ENCODE measurements at regions not wholly inside any gene's neighbourhood (a gene's known extent, or its start where the extent isn't known, plus 50 kb on each side); places are given as distances from the start of the nearest gene placed in this dataset.

DNA sequence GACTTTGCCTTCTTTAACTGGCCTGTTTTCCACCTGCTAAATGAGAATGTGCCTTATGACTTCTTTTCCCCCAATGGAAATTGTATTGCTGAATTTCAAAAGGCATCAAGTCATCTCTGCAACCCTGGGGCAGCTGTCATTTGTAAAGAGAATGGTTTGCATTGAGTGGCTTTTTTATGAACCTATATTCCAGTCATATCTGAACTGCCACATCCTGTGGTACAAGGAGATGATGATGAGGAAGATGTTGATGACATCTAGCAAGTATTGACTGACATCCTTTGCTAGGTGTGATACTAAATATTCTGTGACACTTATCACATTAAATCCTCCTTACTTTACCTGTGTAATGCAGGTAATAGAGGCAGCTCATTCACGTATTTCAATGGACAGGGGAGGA, 88.3 kb upstream of the KIAA1217 start:
- DNase-seq (ENCODE audit: low spot score): no peak

DNA sequence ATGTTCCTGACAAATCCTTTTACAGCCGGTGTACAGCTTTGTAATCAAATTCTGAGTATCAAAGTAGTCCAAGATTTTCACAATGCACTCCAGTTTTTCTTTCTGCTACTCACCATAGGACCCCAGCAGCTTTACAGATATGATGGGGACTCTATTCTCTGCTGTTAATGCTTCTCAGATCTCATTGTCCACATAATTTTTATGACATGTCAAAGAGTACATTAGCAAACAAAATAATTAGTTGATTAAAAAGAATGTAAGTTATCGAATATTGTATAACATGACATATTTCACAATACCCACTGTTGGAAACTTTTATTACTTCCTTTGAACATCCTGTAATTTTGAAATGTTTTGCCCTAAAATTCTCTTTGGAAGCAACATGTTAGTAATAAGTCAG, 81.4 kb upstream of the KIAA1217 start:
- DNase-seq (ENCODE audit: low spot score): no peak

DNA sequence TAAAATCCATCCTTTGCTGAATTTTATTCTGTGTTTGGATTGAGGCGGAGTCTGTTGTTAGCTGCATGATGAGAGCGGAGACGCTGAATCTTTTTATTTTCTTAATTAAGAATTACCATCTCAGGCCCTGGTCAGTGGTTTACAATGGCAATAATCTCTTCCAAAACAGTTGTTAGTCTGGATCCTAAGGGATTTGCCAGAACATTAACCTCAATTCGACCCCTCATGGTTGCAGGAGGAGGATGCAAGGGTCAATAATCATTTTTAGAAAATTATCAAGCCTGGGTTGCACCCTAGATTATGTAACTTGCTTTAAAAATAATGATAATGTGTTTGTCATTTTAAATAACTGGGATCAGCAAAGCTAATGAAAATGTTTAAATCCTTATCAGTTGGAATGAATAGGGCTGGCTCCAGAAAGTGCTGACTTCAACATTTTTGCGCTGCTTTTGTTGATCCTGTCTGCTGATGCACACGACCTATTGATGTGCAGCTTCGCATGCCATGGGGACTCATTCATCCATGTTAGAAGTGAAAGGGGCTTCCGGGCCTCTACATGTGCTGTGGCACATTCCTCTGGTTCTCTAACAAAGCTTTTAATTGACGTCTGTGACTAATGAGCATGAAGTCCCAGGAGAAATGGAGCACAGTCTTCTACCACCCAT, 80.7 kb upstream of the KIAA1217 start:
- no peak for DNase-seq (ENCODE audit: low spot score)

DNA sequence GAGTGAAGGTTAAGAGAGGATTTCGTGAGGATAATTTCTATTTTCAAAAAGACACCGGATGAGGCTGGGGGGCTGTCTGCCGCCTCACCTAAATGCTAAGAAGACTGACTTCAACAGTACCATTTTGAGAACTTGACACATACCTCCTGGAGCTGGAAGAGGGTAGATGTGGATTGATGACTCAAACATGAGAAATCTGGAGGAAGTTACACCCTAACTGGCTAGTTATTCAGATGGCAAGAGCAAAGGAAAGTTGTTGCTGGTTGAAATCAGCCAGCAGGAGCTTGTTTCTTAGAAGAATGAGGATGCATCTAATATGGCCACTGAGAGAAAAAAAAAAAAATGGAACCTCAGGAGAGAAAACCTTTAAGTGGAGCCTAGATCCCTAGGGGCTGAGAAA, 76.2 kb upstream of the KIAA1217 start:
- no peak for DNase-seq (ENCODE audit: low spot score)

DNA sequence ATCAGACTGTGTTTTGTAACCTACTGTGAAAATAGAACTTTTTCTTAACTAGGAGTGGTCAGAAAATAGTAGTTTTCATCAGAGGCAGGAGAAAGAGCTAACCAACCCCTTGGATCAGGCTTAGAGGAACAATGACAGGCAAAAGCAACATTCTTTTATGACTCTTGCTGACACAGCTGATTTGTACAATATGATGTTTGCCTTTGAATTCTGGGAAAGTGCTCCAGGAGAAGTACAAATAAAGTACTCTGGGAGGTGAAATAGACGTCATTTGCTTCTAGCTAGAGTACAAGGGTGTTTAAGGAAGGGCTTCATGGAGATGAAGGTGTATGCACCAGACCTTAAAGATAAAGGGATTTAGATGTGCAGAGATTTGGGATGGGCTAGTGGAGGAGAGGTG, 75.1 kb upstream of the KIAA1217 start:
- no peak for DNase-seq (ENCODE audit: low spot score)

DNA sequence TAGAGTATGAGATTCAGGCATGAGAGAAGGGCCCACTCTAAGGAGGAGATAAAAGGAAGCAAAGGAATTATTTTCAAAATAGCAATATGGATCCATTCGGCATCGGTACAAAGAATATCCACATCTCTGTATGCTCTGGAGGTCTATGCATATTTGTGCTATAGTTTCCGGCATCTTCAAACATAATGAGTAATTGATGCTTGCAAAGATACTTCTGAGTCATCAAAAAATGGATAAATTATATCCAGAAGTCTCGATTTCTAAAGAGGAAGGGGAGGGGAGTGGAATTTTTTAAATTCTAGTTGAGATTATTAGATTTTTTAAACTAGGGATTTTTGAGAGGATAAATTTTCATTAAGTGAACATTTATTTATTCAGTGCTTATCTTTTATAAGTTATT, 72.9 kb upstream of the KIAA1217 start:
- DNase-seq (ENCODE audit: low spot score): no peak

DNA sequence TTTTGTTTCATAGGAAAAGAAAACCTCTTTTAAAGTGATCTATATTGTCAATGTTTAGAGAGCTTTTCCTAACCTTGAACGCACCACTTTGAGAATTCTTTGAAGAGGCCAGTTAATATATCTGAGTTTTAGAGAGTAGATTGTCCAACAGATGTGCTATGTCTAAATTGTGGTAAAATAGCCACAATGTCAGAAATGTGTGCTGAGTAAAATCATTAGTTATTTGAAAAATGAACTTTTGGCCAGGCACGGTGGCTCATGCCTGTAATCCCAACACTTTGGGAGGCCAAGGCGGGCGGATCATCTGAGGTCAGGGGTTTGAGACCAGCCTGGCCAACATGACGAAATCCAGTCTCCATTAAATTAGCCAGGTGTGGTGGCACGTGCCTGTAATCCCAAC, 61.6 kb upstream of the KIAA1217 start:
- DNase-seq (ENCODE audit: low spot score): no peak

DNA sequence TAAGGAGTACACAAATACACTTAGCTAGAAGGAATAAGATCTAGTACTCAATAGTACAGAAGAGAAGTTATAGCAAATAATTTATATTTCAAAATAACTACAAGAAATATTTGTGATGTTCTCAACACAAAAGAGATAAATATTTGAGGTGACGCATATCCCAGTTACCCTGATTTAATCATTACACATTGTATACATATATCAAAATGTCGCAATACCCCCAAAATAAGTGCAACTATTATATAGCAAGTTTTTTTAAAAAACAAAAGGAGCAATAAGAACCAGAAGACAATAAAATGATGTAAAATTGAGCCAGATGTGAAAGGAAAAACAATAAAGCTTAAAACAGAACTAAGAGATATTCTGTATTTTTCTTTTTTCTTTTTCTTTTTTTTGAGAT, 59.3 kb upstream of the KIAA1217 start:
- DNase-seq (ENCODE audit: low spot score): no peak

DNA sequence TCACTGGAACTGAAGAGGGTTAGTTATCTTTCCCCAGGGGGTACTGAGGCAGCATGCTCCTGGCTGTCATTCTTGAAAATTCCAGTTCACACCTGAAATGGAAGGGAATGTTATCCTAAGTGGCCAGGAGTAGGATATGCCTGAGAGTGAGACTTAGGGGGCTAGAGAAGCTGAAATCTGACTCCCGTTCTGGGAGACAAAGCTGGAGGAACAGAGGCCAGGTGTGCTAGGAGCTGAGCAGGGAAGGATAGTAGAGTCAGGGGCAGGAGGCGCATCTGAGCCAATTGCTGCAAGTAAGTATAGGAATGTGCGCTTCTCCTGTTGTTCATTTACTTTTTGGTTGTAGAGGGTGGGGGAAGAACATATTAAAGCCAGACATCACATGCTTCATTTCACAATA, 58.1 kb upstream of the KIAA1217 start:
- DNase-seq (ENCODE audit: low spot score): no peak

DNA sequence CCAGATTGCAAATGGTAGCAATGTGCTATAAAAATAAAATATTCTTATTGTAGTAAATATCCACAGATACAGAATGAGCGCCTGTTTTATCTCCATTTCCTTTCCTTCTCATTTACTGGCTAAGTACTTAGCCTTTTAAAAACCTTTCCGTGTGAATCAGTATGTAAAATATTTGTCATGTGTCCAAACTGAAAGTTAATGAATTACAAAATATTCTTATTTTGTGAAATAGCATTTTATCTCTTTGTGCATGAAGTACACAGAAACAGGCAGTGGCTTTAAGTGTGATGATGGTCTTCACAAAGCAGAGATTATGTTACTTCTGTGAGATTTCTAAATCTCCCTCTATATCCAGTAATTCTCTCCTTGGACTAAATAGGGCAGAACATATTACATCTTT, 56.7 kb upstream of the KIAA1217 start:
- no peak for DNase-seq (ENCODE audit: low spot score)

DNA sequence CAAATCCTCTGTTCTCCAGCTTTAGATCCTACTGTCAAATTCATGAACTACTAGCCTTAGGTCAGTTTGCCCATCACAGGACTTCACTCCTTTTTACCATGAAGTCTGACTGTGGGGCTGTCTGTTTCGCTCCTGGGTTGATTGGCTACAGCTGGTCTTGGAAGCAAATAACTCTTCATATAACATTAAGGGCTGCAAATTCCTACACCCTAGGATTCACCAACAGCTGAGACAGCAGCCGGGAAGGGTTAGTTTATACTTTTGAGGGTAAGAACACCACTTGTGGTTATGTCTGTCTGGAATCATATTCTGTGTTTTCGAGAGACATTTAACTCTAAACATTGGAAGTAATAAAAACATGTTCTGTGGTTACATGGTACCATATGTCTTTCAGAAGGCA, 55.9 kb upstream of the KIAA1217 start:
- no peak for DNase-seq (ENCODE audit: low spot score)

DNA sequence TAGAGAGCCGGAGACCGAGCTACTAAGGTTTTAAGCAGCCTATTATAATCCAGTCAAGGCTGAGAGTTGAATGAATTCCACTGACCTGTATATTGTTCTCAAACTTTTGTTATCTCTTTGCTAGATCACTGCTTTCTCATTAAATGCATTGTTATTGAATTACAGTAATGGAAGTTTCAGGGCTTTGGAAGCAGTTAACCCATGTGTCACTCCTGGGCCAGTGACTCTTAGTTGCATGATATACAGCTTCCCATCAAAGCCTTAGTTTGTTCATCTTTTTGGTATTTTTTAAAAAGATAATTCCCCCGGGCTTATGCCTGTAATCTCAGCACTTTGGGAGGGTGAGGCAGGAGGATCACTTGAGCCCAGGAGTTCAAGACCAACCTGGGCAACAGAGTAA, 55.4 kb upstream of the KIAA1217 start:
- DNase-seq (ENCODE audit: low spot score): no peak

DNA sequence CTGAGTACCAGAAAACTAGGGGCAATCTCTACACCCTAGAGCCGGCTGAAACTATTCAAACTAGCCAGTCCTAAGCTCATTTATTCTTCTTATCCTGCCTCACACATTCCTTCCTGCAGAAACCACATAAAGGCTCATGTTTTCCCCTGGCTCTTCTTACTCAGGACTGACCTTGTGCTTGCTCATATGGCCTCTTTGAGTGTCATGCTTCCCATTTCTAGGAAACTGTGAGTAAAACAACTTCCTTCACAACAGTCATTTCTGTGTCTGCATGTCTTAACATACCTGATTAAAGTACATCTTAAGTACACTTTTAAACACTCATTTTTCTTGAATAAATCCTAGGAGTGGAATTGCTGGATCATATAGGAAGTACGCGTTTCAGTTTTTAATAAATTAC, 52.3 kb upstream of the KIAA1217 start:
- DNase-seq (ENCODE audit: low spot score): no peak

DNA sequence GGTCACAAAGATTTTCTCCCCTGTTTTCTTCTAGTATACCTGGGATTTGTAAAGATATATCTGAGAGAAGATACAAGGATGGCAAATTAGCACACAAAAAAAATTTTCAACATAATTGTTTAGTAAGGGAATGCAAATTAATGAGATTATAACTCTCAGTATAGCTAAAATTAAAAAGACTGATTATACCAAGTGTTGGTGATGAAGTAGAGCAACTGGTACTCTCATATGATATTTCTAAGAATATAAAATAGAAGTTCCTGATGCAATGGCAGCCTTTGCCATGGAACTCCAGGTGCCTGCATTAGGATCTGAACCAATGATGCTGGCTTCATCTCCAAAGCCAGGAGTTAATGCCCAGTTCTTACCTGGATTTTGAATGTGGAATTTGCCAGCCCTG, 51.4 kb upstream of the KIAA1217 start:
- DNase-seq (ENCODE audit: low spot score): no peak

All from pons (tissue), 1 donor.